Panc1 (cell line): ENCODE measurements at regions not wholly inside any gene's neighbourhood (a gene's known extent, or its start where the extent isn't known, plus 50 kb on each side); places are given as distances from the start of the nearest gene placed in this dataset.

ENCODE experiments used
- ATAC-seq: fragments of 200-7000 bp; cut with Tn5 transposase; 2 replicates; pipeline ENCODE4 v1.9.1; 2020; ENCODE audit warnings: mild to moderate bottlenecking, moderate library complexity
- BruUV-seq: library from RNA; stranded (reverse); fragments of 400-500 nt; replicated peaks from 2 replicates; lab custom pipeline; 2021; lab: Mats Ljungman, UMichigan
- CTCF ChIA-PET: fragments of 300-600 bp; sonication (Branson Sonifier 250); formaldehyde crosslinking; loops from one replicate; lab custom pipeline; 2022; ENCODE audit warnings: antibody characterized with exemption; lab: Charles Lee
- POLR2A ChIA-PET: fragments of 300-600 bp; sonication (Branson Sonifier 250); formaldehyde crosslinking; loops from one replicate; lab custom pipeline; 2022; ENCODE audit warnings: antibody characterized with exemption; lab: Charles Lee
- DNase-seq: peaks from one replicate; pipeline ENCODE4 v3.0.0-alpha.2; 2010; ENCODE audit warnings: low read depth, low spot score
- H3K27ac ChIP-seq: 2 replicates; pipeline ENCODE4 v1.5.1; 2011; ENCODE audit warnings: mild to moderate bottlenecking, low read length, inconsistent platforms
- H3K27me3 ChIP-seq: fragments of 200-500 bp; sonication (Bioruptor generic); 2 replicates; pipeline ENCODE4 v1.6.0; 2014; ENCODE audit warnings: low read length, inconsistent platforms; ENCODE audit not compliant: control insufficient read depth, insufficient read depth
- H3K36me3 ChIP-seq: fragments of 200-500 bp; sonication (Bioruptor generic); 2 replicates; pipeline ENCODE4 v1.5.1; 2014; ENCODE audit warnings: inconsistent platforms, mild to moderate bottlenecking, low read length, moderate library complexity; ENCODE audit not compliant: control insufficient read depth, insufficient read depth
- H3K4me1 ChIP-seq: 2 replicates; pipeline ENCODE4 v1.5.1; 2011; ENCODE audit warnings: inconsistent platforms, mild to moderate bottlenecking, low read length, moderate library complexity; ENCODE audit not compliant: control insufficient read depth, insufficient read depth
- H3K4me3 ChIP-seq, 2 experiments: 2 replicates each; pipeline ENCODE4 v1.5.1; 2011 to 2012; ENCODE audit warnings: low read depth in 2 of 2, low read length in 2 of 2, mild to moderate bottlenecking in 2 of 2, inconsistent platforms in 1 of 2, moderate library complexity in 1 of 2
- H3K9me3 ChIP-seq: fragments of 200-500 bp; sonication (Bioruptor generic); 2 replicates; pipeline ENCODE4 v1.5.1; 2014; ENCODE audit warnings: low read depth, mild to moderate bottlenecking, inconsistent platforms, low read length, moderate library complexity; ENCODE audit not compliant: control insufficient read depth, insufficient read depth
- POLR2AphosphoS5 ChIP-seq: IDR thresholded peaks from 2 replicates; pipeline ENCODE4 v1.6.1; 2012; ENCODE audit warnings: mild to moderate bottlenecking, low read depth, low read length, moderate library complexity
- SIN3A ChIP-seq: IDR thresholded peaks from 2 replicates; pipeline ENCODE4 v1.6.1; 2012; ENCODE audit warnings: low read depth, mild to moderate bottlenecking, low read length, moderate library complexity, borderline replicate concordance; ENCODE audit not compliant: insufficient read depth
- TCF7L2 ChIP-seq: IDR thresholded peaks from 2 replicates; pipeline ENCODE4 v1.6.1; 2011; ENCODE audit warnings: mild to moderate bottlenecking, low read depth, low read length, inconsistent platforms
- in situ Hi-C: cut with HindIII; loops from 2 replicates; pipeline ENCODE4 v1.10.0; 2016; ENCODE audit warnings: low sequenced_read_pairs, low pct_unique_long_range_greater_than_20kb
- intact Hi-C: fragments of 100-400 bp; cut with micrococcal nuclease; formaldehyde crosslinking; loops from one replicate; pipeline ENCODE4 v1.10.0; 2022; ENCODE audit not compliant: unreplicated experiment
- TF ChIP-seq, protein P1 (sequence below): fragments of 450-650 bp; IDR thresholded peaks from 2 replicates; pipeline ENCODE4 v1.5.1; 2017; ENCODE audit warnings: mild to moderate bottlenecking
- TF ChIP-seq, protein P2 (sequence below), 2 experiments: IDR thresholded peaks; 2 replicates each; pipeline ENCODE4 v1.6.1; 2011 to 2012; ENCODE audit warnings: low read depth in 2 of 2, control low read depth in 1 of 2, low read length in 1 of 2, mild to moderate bottlenecking in 1 of 2, moderate library complexity in 1 of 2; ENCODE audit not compliant: insufficient read depth in 1 of 2

DNA sequence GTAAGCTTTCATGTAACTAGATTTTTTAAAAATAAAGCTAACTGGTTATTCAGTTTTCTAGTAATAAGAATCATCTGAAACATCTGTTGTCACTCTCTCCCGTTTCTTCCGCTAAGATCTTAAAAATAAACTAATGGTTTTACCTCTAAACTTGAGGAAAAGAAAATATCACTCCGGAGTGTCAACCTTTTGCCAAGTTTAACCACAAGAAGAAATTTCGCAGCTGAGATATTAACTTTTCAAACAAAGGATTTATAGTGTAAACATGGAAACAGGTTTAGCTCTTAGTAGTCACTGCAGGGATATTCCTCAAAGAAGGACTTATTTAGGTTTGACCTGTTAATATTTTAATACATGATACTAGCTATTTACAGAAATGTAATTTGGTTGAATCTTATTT lies 954.9 kb downstream of the ADGRL2 start:
- Histone ChIP-seq H3K36me3 (no peaks in the 10 kb centered on the region), H3K27me3 (no peaks in the 10 kb centered on the region), H3K4me1 (no peaks in the 10 kb centered on the region), H3K4me3 (no peak overlapping the region), H3K9me3 (peaks cover 11% of the 10 kb centered on the region; the same call in 1 of the 2 replicates), H3K27ac (no peak overlapping the region)
- DNase-seq: no peak
- POLR2A ChIA-PET: no interaction called here
- no TSS peak for BruUV-seq
- in situ Hi-C loops (no loop called here), intact Hi-C loops (no loop called here)
- TF ChIP-seq, protein P1, sequence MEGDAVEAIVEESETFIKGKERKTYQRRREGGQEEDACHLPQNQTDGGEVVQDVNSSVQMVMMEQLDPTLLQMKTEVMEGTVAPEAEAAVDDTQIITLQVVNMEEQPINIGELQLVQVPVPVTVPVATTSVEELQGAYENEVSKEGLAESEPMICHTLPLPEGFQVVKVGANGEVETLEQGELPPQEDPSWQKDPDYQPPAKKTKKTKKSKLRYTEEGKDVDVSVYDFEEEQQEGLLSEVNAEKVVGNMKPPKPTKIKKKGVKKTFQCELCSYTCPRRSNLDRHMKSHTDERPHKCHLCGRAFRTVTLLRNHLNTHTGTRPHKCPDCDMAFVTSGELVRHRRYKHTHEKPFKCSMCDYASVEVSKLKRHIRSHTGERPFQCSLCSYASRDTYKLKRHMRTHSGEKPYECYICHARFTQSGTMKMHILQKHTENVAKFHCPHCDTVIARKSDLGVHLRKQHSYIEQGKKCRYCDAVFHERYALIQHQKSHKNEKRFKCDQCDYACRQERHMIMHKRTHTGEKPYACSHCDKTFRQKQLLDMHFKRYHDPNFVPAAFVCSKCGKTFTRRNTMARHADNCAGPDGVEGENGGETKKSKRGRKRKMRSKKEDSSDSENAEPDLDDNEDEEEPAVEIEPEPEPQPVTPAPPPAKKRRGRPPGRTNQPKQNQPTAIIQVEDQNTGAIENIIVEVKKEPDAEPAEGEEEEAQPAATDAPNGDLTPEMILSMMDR: no peak
- TF ChIP-seq POLR2AphosphoS5: no peak
- TF ChIP-seq, protein P2, sequence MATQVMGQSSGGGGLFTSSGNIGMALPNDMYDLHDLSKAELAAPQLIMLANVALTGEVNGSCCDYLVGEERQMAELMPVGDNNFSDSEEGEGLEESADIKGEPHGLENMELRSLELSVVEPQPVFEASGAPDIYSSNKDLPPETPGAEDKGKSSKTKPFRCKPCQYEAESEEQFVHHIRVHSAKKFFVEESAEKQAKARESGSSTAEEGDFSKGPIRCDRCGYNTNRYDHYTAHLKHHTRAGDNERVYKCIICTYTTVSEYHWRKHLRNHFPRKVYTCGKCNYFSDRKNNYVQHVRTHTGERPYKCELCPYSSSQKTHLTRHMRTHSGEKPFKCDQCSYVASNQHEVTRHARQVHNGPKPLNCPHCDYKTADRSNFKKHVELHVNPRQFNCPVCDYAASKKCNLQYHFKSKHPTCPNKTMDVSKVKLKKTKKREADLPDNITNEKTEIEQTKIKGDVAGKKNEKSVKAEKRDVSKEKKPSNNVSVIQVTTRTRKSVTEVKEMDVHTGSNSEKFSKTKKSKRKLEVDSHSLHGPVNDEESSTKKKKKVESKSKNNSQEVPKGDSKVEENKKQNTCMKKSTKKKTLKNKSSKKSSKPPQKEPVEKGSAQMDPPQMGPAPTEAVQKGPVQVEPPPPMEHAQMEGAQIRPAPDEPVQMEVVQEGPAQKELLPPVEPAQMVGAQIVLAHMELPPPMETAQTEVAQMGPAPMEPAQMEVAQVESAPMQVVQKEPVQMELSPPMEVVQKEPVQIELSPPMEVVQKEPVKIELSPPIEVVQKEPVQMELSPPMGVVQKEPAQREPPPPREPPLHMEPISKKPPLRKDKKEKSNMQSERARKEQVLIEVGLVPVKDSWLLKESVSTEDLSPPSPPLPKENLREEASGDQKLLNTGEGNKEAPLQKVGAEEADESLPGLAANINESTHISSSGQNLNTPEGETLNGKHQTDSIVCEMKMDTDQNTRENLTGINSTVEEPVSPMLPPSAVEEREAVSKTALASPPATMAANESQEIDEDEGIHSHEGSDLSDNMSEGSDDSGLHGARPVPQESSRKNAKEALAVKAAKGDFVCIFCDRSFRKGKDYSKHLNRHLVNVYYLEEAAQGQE (IDR thresholded peaks at IDR 0.05; ENCODE audit: insufficient read depth in 1 of 2, low read depth in 2 of 2, low read length in 1 of 2): no peak
- TF ChIP-seq TCF7L2: no peak
- TF ChIP-seq SIN3A: no peak
- CTCF ChIA-PET: no interaction called here
- ATAC-seq: no peak

GRCh38 chr1:82755191-82755590 lies 954.5 kb downstream of the ADGRL2 start:
- ChIA-PET POLR2A (no interaction called here), CTCF (no interaction called here)
- Histone ChIP-seq H3K9me3 (peaks cover 11% of the 10 kb centered on the region; the same call in 1 of the 2 replicates), H3K4me3 (no peak overlapping the region), H3K27me3 (no peaks in the 10 kb centered on the region), H3K4me1 (no peaks in the 10 kb centered on the region), H3K36me3 (no peaks in the 10 kb centered on the region), H3K27ac (no peak overlapping the region)
- no TSS peak for BruUV-seq
- intact Hi-C loops (no loop called here), in situ Hi-C loops (no loop called here)
- no peak for ATAC-seq
- no peak for TF ChIP-seq SIN3A
- TF ChIP-seq, protein P2 (IDR thresholded peaks at IDR 0.05; ENCODE audit: insufficient read depth in 1 of 2, low read depth in 2 of 2, low read length in 1 of 2): no peak
- TF ChIP-seq TCF7L2: no peak
- TF ChIP-seq POLR2AphosphoS5: no peak
- TF ChIP-seq, protein P1: no peak; the same call in 1 of the 2 replicates
- no peak for DNase-seq
